ENCODE measurements at regions not wholly inside any gene's neighbourhood (a gene's known extent, or its start where the extent isn't known, plus 50 kb on each side); places are given as distances from the start of the nearest gene placed in this dataset.
"Not testable (repeated sequence)": the region's sequence is repeated elsewhere in the genome, so short reads cannot be mapped to it uniquely, and the experiment has no call there.

GRCh38 chr6:6823568-6824224, 235.2 kb downstream of the LY86 start:
- Histone ChIP-seq H3K4me3 (ENCODE audit: insufficient read depth, low read depth, low read length, poor library complexity, severe bottlenecking) (no peak overlapping the region), H3K36me3 (ENCODE audit: control insufficient read depth, insufficient read depth, low read length) (no peaks in the 10 kb centered on the region), H3K9me3 (ENCODE audit: control insufficient read depth, low read length) (no peaks in the 10 kb centered on the region), H3K4me1 (ENCODE audit: control insufficient read depth, insufficient read depth, low read length, poor library complexity, severe bottlenecking) (no peaks in the 10 kb centered on the region), H3K27ac (ENCODE audit: insufficient read depth, low read length, poor library complexity, severe bottlenecking) (no peak overlapping the region), H3K27me3 (replicated peaks; ENCODE audit: control insufficient read depth, insufficient read depth, low read length, poor library complexity, severe bottlenecking) (no peaks in the 10 kb centered on the region)
- DNase-seq: no peak

DNA sequence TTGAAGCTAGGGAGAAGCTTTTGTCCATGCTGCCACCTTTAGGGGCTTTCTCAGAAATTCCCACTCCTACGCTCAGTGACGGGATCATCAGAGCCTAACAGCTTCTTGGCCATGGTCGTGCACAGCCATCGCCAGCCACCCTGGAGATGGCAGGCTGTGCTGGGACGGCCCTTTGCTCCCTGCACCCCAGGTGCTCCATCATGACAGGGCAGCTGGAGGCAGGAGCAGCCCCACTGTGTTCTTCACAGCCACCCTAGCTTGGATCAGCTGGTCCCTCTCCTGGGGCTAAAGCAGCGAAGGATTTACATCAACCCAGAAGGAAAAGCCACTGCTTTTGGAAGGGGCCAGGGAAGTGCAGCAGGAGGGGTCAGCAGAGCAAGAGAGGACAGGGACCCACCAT, 235.9 kb downstream of the LY86 start:
- no peak for DNase-seq
- H3K4me3 ChIP-seq (ENCODE audit: insufficient read depth, low read depth, low read length, poor library complexity, severe bottlenecking): no peak overlapping the region
- H3K4me1 ChIP-seq (ENCODE audit: control insufficient read depth, insufficient read depth, low read length, poor library complexity, severe bottlenecking): no peaks in the 10 kb centered on the region
- no peaks in the 10 kb centered on the region for H3K9me3 ChIP-seq (ENCODE audit: control insufficient read depth, low read length)
- no peak overlapping the region for H3K27ac ChIP-seq (ENCODE audit: insufficient read depth, low read length, poor library complexity, severe bottlenecking)
- H3K27me3 ChIP-seq (replicated peaks; ENCODE audit: control insufficient read depth, insufficient read depth, low read length, poor library complexity, severe bottlenecking): no peaks in the 10 kb centered on the region
- H3K36me3 ChIP-seq (ENCODE audit: control insufficient read depth, insufficient read depth, low read length): no peaks in the 10 kb centered on the region

DNA sequence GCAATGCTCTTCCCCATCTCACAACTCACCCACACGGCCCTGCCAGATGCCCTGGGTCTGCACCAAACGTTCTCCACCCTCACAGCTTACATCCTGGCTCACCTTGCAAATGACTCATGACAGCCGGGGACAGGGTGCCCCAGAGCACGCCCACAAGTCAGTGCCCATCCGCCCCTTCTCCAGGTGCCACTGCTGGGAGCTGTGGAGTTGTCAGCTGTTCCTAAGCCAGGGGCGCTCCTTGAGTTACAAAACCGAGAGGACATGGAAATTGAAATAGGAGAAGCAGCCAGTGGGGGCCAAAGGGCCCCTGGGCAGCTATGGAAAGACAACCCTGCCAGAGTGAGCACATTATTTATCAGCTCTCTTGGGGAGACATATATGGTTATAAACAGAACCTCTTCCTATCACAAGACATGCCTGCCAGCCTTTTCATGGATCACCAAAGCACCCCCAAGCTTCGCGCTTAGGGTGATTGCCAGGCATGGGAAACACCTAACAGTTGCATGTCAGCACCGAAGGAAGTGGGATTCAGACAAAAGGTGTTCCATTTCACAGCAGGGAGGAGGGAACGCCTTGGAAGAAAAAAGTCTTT, 236.8 kb downstream of the LY86 start:
- Histone ChIP-seq H3K4me1 (ENCODE audit: control insufficient read depth, insufficient read depth, low read length, poor library complexity, severe bottlenecking) (no peaks in the 10 kb centered on the region), H3K4me3 (ENCODE audit: insufficient read depth, low read depth, low read length, poor library complexity, severe bottlenecking) (no peak overlapping the region), H3K27me3 (replicated peaks; ENCODE audit: control insufficient read depth, insufficient read depth, low read length, poor library complexity, severe bottlenecking) (no peaks in the 10 kb centered on the region), H3K27ac (ENCODE audit: insufficient read depth, low read length, poor library complexity, severe bottlenecking) (no peak overlapping the region), H3K9me3 (ENCODE audit: control insufficient read depth, low read length) (no peaks in the 10 kb centered on the region), H3K36me3 (ENCODE audit: control insufficient read depth, insufficient read depth, low read length) (no peaks in the 10 kb centered on the region)
- DNase-seq: no peak

DNA sequence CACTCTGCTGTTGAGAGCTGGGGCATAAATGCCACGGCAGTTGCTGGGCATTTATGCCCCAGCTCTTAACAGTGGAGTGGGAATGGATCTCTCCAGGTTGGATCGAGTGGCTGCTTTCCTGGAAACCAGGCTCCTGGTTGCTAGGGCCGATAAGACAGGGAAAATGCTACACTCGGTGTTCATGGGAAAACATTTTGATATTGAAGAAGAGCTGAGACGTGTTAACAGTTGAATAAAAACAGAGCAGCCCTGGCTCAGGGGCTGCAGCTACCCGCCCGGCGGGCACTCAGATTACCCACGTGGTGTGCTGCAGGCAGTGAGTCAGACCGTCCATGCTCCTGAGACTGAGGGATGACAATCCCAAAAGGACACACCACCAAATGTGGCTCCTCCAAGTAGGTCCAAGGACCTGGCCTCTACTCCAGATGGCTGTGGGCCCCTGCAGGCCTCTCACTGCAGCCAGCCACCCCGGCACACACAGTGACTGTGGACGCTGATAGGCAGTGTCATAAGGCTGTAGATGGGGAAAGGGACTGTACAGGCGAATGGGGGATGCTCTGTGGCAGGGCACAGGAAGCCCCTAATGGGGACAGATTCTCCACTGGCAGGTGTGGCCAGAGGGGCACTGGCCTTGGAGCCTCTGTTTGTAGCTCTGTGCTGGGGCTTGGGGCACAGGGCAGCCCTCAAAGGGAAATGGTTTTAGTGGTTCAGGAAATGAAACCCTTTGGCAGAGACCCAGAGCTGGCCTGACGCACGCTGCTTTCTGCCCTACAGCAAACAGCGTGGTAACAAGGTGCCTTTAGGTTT, 237.8 kb downstream of the LY86 start:
- Histone ChIP-seq H3K9me3 (ENCODE audit: control insufficient read depth, low read length) (no peaks in the 10 kb centered on the region), H3K4me3 (ENCODE audit: insufficient read depth, low read depth, low read length, poor library complexity, severe bottlenecking) (no peak overlapping the region), H3K27ac (ENCODE audit: insufficient read depth, low read length, poor library complexity, severe bottlenecking) (no peak overlapping the region), H3K27me3 (replicated peaks; ENCODE audit: control insufficient read depth, insufficient read depth, low read length, poor library complexity, severe bottlenecking) (no peaks in the 10 kb centered on the region), H3K4me1 (ENCODE audit: control insufficient read depth, insufficient read depth, low read length, poor library complexity, severe bottlenecking) (no peaks in the 10 kb centered on the region), H3K36me3 (ENCODE audit: control insufficient read depth, insufficient read depth, low read length) (no peaks in the 10 kb centered on the region)
- DNase-seq: no peak

GRCh38 chr6:6826961-6827360, 238.4 kb downstream of the LY86 start:
- DNase-seq: no peak
- no peak overlapping the region for H3K27ac ChIP-seq (ENCODE audit: insufficient read depth, low read length, poor library complexity, severe bottlenecking)
- no peaks in the 10 kb centered on the region for H3K36me3 ChIP-seq (ENCODE audit: control insufficient read depth, insufficient read depth, low read length)
- H3K4me1 ChIP-seq (ENCODE audit: control insufficient read depth, insufficient read depth, low read length, poor library complexity, severe bottlenecking): no peaks in the 10 kb centered on the region
- H3K4me3 ChIP-seq (ENCODE audit: insufficient read depth, low read depth, low read length, poor library complexity, severe bottlenecking): no peak overlapping the region
- no peaks in the 10 kb centered on the region for H3K27me3 ChIP-seq (replicated peaks; ENCODE audit: control insufficient read depth, insufficient read depth, low read length, poor library complexity, severe bottlenecking)
- H3K9me3 ChIP-seq (ENCODE audit: control insufficient read depth, low read length): no peaks in the 10 kb centered on the region

DNA sequence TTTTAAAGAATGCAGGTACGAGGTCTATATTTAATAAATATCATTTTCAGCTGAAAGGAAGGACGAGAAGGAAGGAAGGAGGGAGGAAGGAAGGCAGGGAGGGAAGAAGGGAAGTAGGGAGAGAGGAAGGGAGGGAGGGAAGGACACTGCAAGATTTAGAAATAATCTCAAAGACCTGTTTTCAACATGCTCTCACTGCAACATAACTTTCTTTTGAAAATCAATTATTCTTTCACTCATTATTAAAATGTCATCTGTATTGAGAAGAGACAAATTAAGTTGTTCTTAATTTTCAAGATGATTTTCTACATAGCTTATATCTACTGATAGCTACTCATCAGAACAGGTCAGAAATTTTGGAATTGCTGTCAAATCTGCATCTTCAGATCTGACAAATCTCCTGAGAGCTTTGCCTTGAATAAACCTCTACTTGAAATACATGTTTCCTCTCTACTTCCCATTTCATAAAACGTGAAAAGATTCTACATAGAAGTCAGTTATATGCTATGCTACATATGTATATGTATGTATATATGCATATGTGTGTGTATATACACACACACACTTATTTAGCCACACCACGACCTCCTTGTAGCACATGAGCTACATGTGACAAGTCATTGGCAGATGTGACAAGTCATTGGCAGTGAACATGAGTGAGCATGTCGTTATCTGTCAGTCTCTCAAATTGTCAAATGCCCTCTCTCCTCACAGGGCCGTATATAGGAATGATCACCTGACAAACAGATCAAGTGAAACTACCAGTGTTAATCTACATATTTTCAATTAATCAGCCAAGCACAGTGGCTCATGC, 241.6 kb downstream of the LY86 start:
- H3K36me3 ChIP-seq (ENCODE audit: control insufficient read depth, insufficient read depth, low read length): no peaks in the 10 kb centered on the region
- no peaks in the 10 kb centered on the region for H3K9me3 ChIP-seq (ENCODE audit: control insufficient read depth, low read length)
- DNase-seq: no peak
- no peak overlapping the region for H3K27ac ChIP-seq (ENCODE audit: insufficient read depth, low read length, poor library complexity, severe bottlenecking)
- H3K27me3 ChIP-seq (replicated peaks; ENCODE audit: control insufficient read depth, insufficient read depth, low read length, poor library complexity, severe bottlenecking): no peaks in the 10 kb centered on the region
- H3K4me3 ChIP-seq (ENCODE audit: insufficient read depth, low read depth, low read length, poor library complexity, severe bottlenecking): no peak overlapping the region
- H3K4me1 ChIP-seq (ENCODE audit: control insufficient read depth, insufficient read depth, low read length, poor library complexity, severe bottlenecking): no peaks in the 10 kb centered on the region

GRCh38 chr6:6830686-6831063, 242.2 kb downstream of the LY86 start:
- DNase-seq; H3K4me3 ChIP-seq (ENCODE audit: insufficient read depth, low read depth, low read length, poor library complexity, severe bottlenecking); H3K36me3 ChIP-seq (ENCODE audit: control insufficient read depth, insufficient read depth, low read length); H3K4me1 ChIP-seq (ENCODE audit: control insufficient read depth, insufficient read depth, low read length, poor library complexity, severe bottlenecking); H3K27me3 ChIP-seq (replicated peaks; ENCODE audit: control insufficient read depth, insufficient read depth, low read length, poor library complexity, severe bottlenecking); H3K27ac ChIP-seq (ENCODE audit: insufficient read depth, low read length, poor library complexity, severe bottlenecking); H3K9me3 ChIP-seq (ENCODE audit: control insufficient read depth, low read length): not testable (repeated sequence)

- Histone ChIP-seq H3K36me3 (ENCODE audit: control insufficient read depth, insufficient read depth, low read length) (no peaks in the 10 kb centered on the region), H3K4me1 (ENCODE audit: control insufficient read depth, insufficient read depth, low read length, poor library complexity, severe bottlenecking) (no peaks in the 10 kb centered on the region), H3K27ac (ENCODE audit: insufficient read depth, low read length, poor library complexity, severe bottlenecking) (no peak overlapping the region), H3K4me3 (ENCODE audit: insufficient read depth, low read depth, low read length, poor library complexity, severe bottlenecking) (no peak overlapping the region), H3K9me3 (ENCODE audit: control insufficient read depth, low read length) (no peaks in the 10 kb centered on the region), H3K27me3 (replicated peaks; ENCODE audit: control insufficient read depth, insufficient read depth, low read length, poor library complexity, severe bottlenecking) (no peaks in the 10 kb centered on the region)
- no peak for DNase-seq
Observed at GRCh38 chr6:6832439-6832838, 243.9 kb downstream of the LY86 start.

- no peaks in the 10 kb centered on the region for H3K36me3 ChIP-seq (ENCODE audit: control insufficient read depth, insufficient read depth, low read length)
Observed at GRCh38 chr6:6834356-6835222, 246.1 kb downstream of the LY86 start.

More at GRCh38 chr6:6834356-6835222, 246.1 kb downstream of the LY86 start:
- H3K27ac ChIP-seq (ENCODE audit: insufficient read depth, low read length, poor library complexity, severe bottlenecking): no peak overlapping the region
- no peak overlapping the region for H3K4me3 ChIP-seq (ENCODE audit: insufficient read depth, low read depth, low read length, poor library complexity, severe bottlenecking)
- no peaks in the 10 kb centered on the region for H3K4me1 ChIP-seq (ENCODE audit: control insufficient read depth, insufficient read depth, low read length, poor library complexity, severe bottlenecking)
- no peaks in the 10 kb centered on the region for H3K9me3 ChIP-seq (ENCODE audit: control insufficient read depth, low read length)
- H3K27me3 ChIP-seq (replicated peaks; ENCODE audit: control insufficient read depth, insufficient read depth, low read length, poor library complexity, severe bottlenecking): no peaks in the 10 kb centered on the region
- DNase-seq: no peak

Data from effector memory CD4-positive, alpha-beta T cell (primary cell).